Astrocyte (in vitro differentiated cells and primary cell): ENCODE measurements at regions not wholly inside any gene's neighbourhood (a gene's known extent, or its start where the extent isn't known, plus 50 kb on each side); places are given as distances from the start of the nearest gene placed in this dataset.

Experiments used
- DNase-seq: peaks from one replicate; pipeline ENCODE4 v3.0.0-alpha.2; 2010; ENCODE audit warnings: low read depth
- FAIRE-seq: peaks from 2 replicates; lab custom pipeline; 2011; peaks lifted over from hg19 to GRCh38; lab: Jason Lieb, UNC
- H2AFZ ChIP-seq: 2 replicates; pipeline ENCODE4 v1.6.0; 2012; ENCODE audit warnings: low read depth, low read length, inconsistent platforms
- H3K27ac ChIP-seq: 2 replicates; pipeline ENCODE4 v1.5.1; 2011; ENCODE audit warnings: low read depth, low read length, inconsistent platforms
- H3K27me3 ChIP-seq: 2 replicates; pipeline ENCODE4 v1.6.0; 2011; ENCODE audit warnings: low read length, inconsistent platforms; ENCODE audit not compliant: insufficient read depth
- H3K36me3 ChIP-seq: 2 replicates; pipeline ENCODE4 v1.5.1; 2011; ENCODE audit warnings: low read length, inconsistent platforms; ENCODE audit not compliant: insufficient read depth
- H3K4me1 ChIP-seq: 2 replicates; pipeline ENCODE4 v1.5.1; 2011; ENCODE audit warnings: low read length, inconsistent platforms; ENCODE audit not compliant: insufficient read depth
- H3K4me2 ChIP-seq: 2 replicates; pipeline ENCODE4 v1.6.0; 2012; ENCODE audit warnings: low read length, inconsistent platforms
- H3K4me3 ChIP-seq: 2 replicates; pipeline ENCODE4 v1.5.1; 2011; ENCODE audit warnings: low read depth, mild to moderate bottlenecking, low read length, inconsistent platforms; ENCODE audit not compliant: insufficient read depth
- H3K79me2 ChIP-seq: 2 replicates; pipeline ENCODE4 v1.6.0; 2012; ENCODE audit warnings: mild to moderate bottlenecking, low read length, inconsistent platforms; ENCODE audit not compliant: insufficient read depth
- H3K9ac ChIP-seq: 2 replicates; pipeline ENCODE4 v1.6.0; 2012; ENCODE audit warnings: mild to moderate bottlenecking, low read length, inconsistent platforms
- H3K9me3 ChIP-seq: 2 replicates; pipeline ENCODE4 v1.5.1; 2012; ENCODE audit warnings: low read depth, mild to moderate bottlenecking, low read length, inconsistent platforms; ENCODE audit not compliant: insufficient read depth
- H4K20me1 ChIP-seq: 2 replicates; pipeline ENCODE4 v1.6.0; 2012; ENCODE audit warnings: low read length, inconsistent platforms; ENCODE audit not compliant: insufficient read depth
- H3K27ac Mint-ChIP-seq: one replicate; pipeline ENCODE4 v1.8.0; 2021; ENCODE audit warnings: mild to moderate bottlenecking, mixed read lengths; ENCODE audit not compliant: unreplicated experiment
- H3K27me3 Mint-ChIP-seq: one replicate; pipeline ENCODE4 v1.8.0; 2021; ENCODE audit warnings: low read depth, mixed read lengths; ENCODE audit not compliant: unreplicated experiment
- H3K36me3 Mint-ChIP-seq: one replicate; pipeline ENCODE4 v1.8.0; 2021; ENCODE audit warnings: low read depth, mixed read lengths; ENCODE audit not compliant: unreplicated experiment
- H3K4me1 Mint-ChIP-seq: one replicate; pipeline ENCODE4 v1.8.0; 2021; ENCODE audit warnings: low read depth, mixed read lengths; ENCODE audit not compliant: unreplicated experiment
- H3K4me3 Mint-ChIP-seq: one replicate; pipeline ENCODE4 v1.8.0; 2021; ENCODE audit warnings: mild to moderate bottlenecking, moderate library complexity, mixed read lengths; ENCODE audit not compliant: unreplicated experiment
- H3K9me3 Mint-ChIP-seq: one replicate; pipeline ENCODE4 v1.8.0; 2021; ENCODE audit warnings: mild to moderate bottlenecking, mixed read lengths; ENCODE audit not compliant: unreplicated experiment
- CTCF ChIP-seq: IDR thresholded peaks from 2 replicates; pipeline ENCODE4 v1.5.1; 2011; ENCODE audit warnings: low read depth, mild to moderate bottlenecking, inconsistent platforms, low read length, moderate library complexity; ENCODE audit not compliant: insufficient read depth
- EZH2 ChIP-seq: IDR thresholded peaks from 2 replicates; pipeline ENCODE4 v1.6.1; 2012; ENCODE audit warnings: mild to moderate bottlenecking, low read length, inconsistent platforms; ENCODE audit not compliant: insufficient read depth

DNA sequence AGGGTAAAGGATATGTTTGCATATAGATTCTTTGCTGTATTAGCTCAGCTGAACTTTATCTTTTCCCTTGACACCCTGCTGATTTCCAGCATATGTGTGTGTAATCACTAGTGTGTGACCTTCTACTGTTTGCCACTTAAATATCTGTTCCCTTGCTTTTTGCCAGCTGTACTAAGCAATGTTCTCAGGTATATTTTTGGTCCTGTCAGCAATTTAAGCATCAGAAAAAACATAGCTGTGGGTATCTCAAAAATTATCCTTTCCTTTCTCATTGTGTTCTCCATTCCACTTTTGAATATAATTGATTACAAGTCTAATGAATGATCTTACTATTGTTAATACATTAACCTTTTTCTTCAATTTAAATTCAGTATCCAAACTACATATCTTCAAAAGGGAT lies 59.2 kb upstream of the CDH10 start:
- no peaks in the 10 kb centered on the region for H3K27me3 ChIP-seq
- no peak overlapping the region for H3K4me2 ChIP-seq
- H3K27me3 Mint-ChIP-seq, result no peaks in the 10 kb centered on the region
- H3K4me3 ChIP-seq, result no peak overlapping the region
- H3K27ac ChIP-seq, result no peak overlapping the region
- no peaks in the 10 kb centered on the region for H3K4me1 ChIP-seq
- H3K36me3 Mint-ChIP-seq, result no peaks in the 10 kb centered on the region
- no peaks in the 10 kb centered on the region for H3K9me3 ChIP-seq
- no peak for TF ChIP-seq CTCF
- no peak for TF ChIP-seq EZH2
- H2AFZ ChIP-seq, result no peak overlapping the region
- no peak overlapping the region for H3K9ac ChIP-seq
- no peaks in the 10 kb centered on the region for H3K9me3 Mint-ChIP-seq
- FAIRE-seq (no peak), DNase-seq (no peak)
- no peak overlapping the region for H3K27ac Mint-ChIP-seq
- H3K4me3 Mint-ChIP-seq, result no peak overlapping the region
- no peaks in the 10 kb centered on the region for H3K79me2 ChIP-seq
- H3K36me3 ChIP-seq, result no peaks in the 10 kb centered on the region
- H4K20me1 ChIP-seq, result no peaks in the 10 kb centered on the region
- H3K4me1 Mint-ChIP-seq, result no peaks in the 10 kb centered on the region
